ENCODE measurements at regions not wholly inside any gene's neighbourhood (a gene's known extent, or its start where the extent isn't known, plus 50 kb on each side); places are given as distances from the start of the nearest gene placed in this dataset.

DNA sequence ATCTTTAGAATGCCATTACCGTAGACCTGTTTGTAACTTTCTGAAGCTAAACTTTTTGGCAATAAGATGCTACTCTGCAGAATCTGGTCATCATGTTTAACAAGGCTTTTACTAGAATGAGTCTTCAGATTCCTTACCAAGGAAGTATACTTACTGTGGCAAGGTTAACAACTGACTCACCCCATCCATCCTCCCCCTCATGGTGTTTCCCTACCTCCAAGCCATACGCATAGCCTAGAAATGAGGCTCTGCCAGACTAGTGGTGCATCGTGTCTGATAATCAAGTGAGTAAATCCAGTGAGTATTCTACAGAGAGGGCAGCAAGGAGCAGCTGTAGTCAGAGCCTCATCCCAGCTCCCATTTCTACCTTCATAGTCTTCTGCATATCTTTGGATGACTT lies 223.6 kb downstream of the IPMK start:
- CTCF ChIA-PET = no interaction called here
- H3K79me2 ChIP-seq (ENCODE audit: control insufficient read depth, insufficient read depth, low read length) = no peaks in the 10 kb centered on the region
- POLR2A ChIA-PET = no interaction called here
- intact Hi-C loops (cut with micrococcal nuclease) = no loop called here
- no peak overlapping the region for H3K9ac ChIP-seq (ENCODE audit: low read length)
- H3K27me3 ChIP-seq (replicated peaks in 1 of 4; ENCODE audit: control extremely low read depth in 1 of 4, control insufficient read depth in 3 of 4, insufficient read depth in 4 of 4, low read length in 3 of 4) = no peaks in the 10 kb centered on the region
- no peaks in the 10 kb centered on the region for H3K9me3 ChIP-seq (ENCODE audit: control extremely low read depth in 1 of 3, control insufficient read depth in 2 of 3, insufficient read depth in 1 of 3, low read length in 2 of 3)
- no peaks in the 10 kb centered on the region for H4K20me1 ChIP-seq (ENCODE audit: control insufficient read depth, insufficient read depth, low read length, poor library complexity, severe bottlenecking)
- WGBS (ENCODE audit: insufficient coverage) = 78% methylated on average over 1 of the region's 3 CpGs
- H3K4me2 ChIP-seq (replicated peaks; ENCODE audit: low read depth, low read length, poor library complexity, severe bottlenecking) = no peak overlapping the region
- no peaks in the 10 kb centered on the region for H3K36me3 ChIP-seq (replicated peaks in 1 of 2; ENCODE audit: control extremely low read depth in 1 of 2, control insufficient read depth in 1 of 2, extremely low read depth in 1 of 2, insufficient read depth in 2 of 2, low read length in 1 of 2)
- no peak overlapping the region for H2AFZ ChIP-seq (ENCODE audit: insufficient read depth, low read depth, low read length, poor library complexity, severe bottlenecking)
- no peaks in the 10 kb centered on the region for H3K4me1 ChIP-seq (ENCODE audit: control insufficient read depth in 2 of 2, insufficient read depth in 2 of 2, low read length in 2 of 2)
- no peak for TF ChIP-seq EZH2 (IDR thresholded peaks at IDR 0.05; ENCODE audit: borderline replicate concordance, insufficient read depth, low read depth, low read length, poor library complexity, severe bottlenecking)
- TF ChIP-seq, protein P1, sequence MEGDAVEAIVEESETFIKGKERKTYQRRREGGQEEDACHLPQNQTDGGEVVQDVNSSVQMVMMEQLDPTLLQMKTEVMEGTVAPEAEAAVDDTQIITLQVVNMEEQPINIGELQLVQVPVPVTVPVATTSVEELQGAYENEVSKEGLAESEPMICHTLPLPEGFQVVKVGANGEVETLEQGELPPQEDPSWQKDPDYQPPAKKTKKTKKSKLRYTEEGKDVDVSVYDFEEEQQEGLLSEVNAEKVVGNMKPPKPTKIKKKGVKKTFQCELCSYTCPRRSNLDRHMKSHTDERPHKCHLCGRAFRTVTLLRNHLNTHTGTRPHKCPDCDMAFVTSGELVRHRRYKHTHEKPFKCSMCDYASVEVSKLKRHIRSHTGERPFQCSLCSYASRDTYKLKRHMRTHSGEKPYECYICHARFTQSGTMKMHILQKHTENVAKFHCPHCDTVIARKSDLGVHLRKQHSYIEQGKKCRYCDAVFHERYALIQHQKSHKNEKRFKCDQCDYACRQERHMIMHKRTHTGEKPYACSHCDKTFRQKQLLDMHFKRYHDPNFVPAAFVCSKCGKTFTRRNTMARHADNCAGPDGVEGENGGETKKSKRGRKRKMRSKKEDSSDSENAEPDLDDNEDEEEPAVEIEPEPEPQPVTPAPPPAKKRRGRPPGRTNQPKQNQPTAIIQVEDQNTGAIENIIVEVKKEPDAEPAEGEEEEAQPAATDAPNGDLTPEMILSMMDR (IDR thresholded peaks at IDR 0.05) = no peak
- Mint-ChIP-seq H3K27me3 (no peaks in the 10 kb centered on the region), H3K4me3 (no peak overlapping the region), H3K4me1 (no peaks in the 10 kb centered on the region), H3K9me3 (ENCODE audit: insufficient read depth) (peaks cover 5% of the 10 kb centered on the region), H3K27ac (no peak overlapping the region)
- no peak overlapping the region for H3K27ac ChIP-seq (ENCODE audit: low read length in 2 of 2)
- no peak for DNase-seq
- H3K4me3 ChIP-seq (ENCODE audit: control extremely low read depth in 1 of 5, extremely low read depth in 1 of 5, insufficient read depth in 1 of 5, low read depth in 2 of 5, low read length in 4 of 5) = no peak overlapping the region
- ATAC-seq (ENCODE audit: low read depth) = no peak

- TF ChIP-seq, protein P1 (IDR thresholded peaks at IDR 0.05) = no peak
- TF ChIP-seq EZH2 (IDR thresholded peaks at IDR 0.05; ENCODE audit: borderline replicate concordance, insufficient read depth, low read depth, low read length, poor library complexity, severe bottlenecking) = no peak
- CTCF ChIA-PET = no interaction called here
Observed at GRCh38 chr10:58041901-58042300, 225.8 kb downstream of the IPMK start.

More at GRCh38 chr10:58041901-58042300, 225.8 kb downstream of the IPMK start:
- POLR2A ChIA-PET = no interaction called here
- H3K4me3 ChIP-seq (ENCODE audit: control extremely low read depth in 1 of 5, extremely low read depth in 1 of 5, insufficient read depth in 1 of 5, low read depth in 2 of 5, low read length in 4 of 5) = no peak overlapping the region
- H3K4me2 ChIP-seq (replicated peaks; ENCODE audit: low read depth, low read length, poor library complexity, severe bottlenecking) = no peak overlapping the region
- no peaks in the 10 kb centered on the region for H3K79me2 ChIP-seq (ENCODE audit: control insufficient read depth, insufficient read depth, low read length)
- DNase-seq (no peak), ATAC-seq (ENCODE audit: low read depth) (no peak)
- no peak overlapping the region for H3K27ac Mint-ChIP-seq
- no peak overlapping the region for H3K9ac ChIP-seq (ENCODE audit: low read length)
- H3K4me1 Mint-ChIP-seq = no peaks in the 10 kb centered on the region
- H3K9me3 Mint-ChIP-seq (ENCODE audit: insufficient read depth) = peaks cover 5% of the 10 kb centered on the region
- no peaks in the 10 kb centered on the region for H3K36me3 ChIP-seq (replicated peaks in 1 of 2; ENCODE audit: control extremely low read depth in 1 of 2, control insufficient read depth in 1 of 2, extremely low read depth in 1 of 2, insufficient read depth in 2 of 2, low read length in 1 of 2)
- intact Hi-C loops (cut with micrococcal nuclease) = no loop called here
- H3K27me3 ChIP-seq (replicated peaks in 1 of 4; ENCODE audit: control extremely low read depth in 1 of 4, control insufficient read depth in 3 of 4, insufficient read depth in 4 of 4, low read length in 3 of 4) = no peaks in the 10 kb centered on the region
- no peak overlapping the region for H2AFZ ChIP-seq (ENCODE audit: insufficient read depth, low read depth, low read length, poor library complexity, severe bottlenecking)
- H4K20me1 ChIP-seq (ENCODE audit: control insufficient read depth, insufficient read depth, low read length, poor library complexity, severe bottlenecking) = no peaks in the 10 kb centered on the region
- H3K27me3 Mint-ChIP-seq = no peaks in the 10 kb centered on the region
- no peak overlapping the region for H3K4me3 Mint-ChIP-seq
- H3K27ac ChIP-seq (ENCODE audit: low read length in 2 of 2) = no peak overlapping the region
- no peaks in the 10 kb centered on the region for H3K4me1 ChIP-seq (ENCODE audit: control insufficient read depth in 2 of 2, insufficient read depth in 2 of 2, low read length in 2 of 2)
- no peaks in the 10 kb centered on the region for H3K9me3 ChIP-seq (ENCODE audit: control extremely low read depth in 1 of 3, control insufficient read depth in 2 of 3, insufficient read depth in 1 of 3, low read length in 2 of 3)
